PC-9 (cell line): ENCODE measurements at regions not wholly inside any gene's neighbourhood (a gene's known extent, or its start where the extent isn't known, plus 50 kb on each side); places are given as distances from the start of the nearest gene placed in this dataset.

Experiments used
- BruUV-seq: library from RNA; stranded (reverse); fragments of 400-500 nt; replicated peaks from 2 replicates; lab custom pipeline; 2021; lab: Mats Ljungman, UMichigan
- CTCF ChIA-PET: fragments of 300-600 bp; sonication (Branson Sonifier 250); formaldehyde crosslinking; loops from one replicate; lab custom pipeline; 2022; ENCODE audit warnings: antibody characterized with exemption; lab: Charles Lee
- POLR2A ChIA-PET: fragments of 300-600 bp; sonication (Branson Sonifier 250); formaldehyde crosslinking; loops from one replicate; lab custom pipeline; 2022; ENCODE audit warnings: antibody characterized with exemption; ENCODE audit not compliant: unreplicated experiment; lab: Charles Lee
- DNase-seq, 2 experiments: peaks; one replicate each; pipeline versions ENCODE4 v3.0.0 to v3.0.0-alpha.2; 2015 to 2022; ENCODE audit warnings: mixed read lengths in 1 of 2
- H2AFZ ChIP-seq: fragments of 200-600 bp; sonication (generic); 2 replicates; pipeline ENCODE4 v1.8.1; 2017; ENCODE audit warnings: antibody characterized with exemption
- H3F3A ChIP-seq: fragments of 200-600 bp; sonication (generic); 2 replicates; pipeline ENCODE4 v1.8.1; 2017; ENCODE audit warnings: antibody characterized with exemption, mild to moderate bottlenecking, low read depth; ENCODE audit not compliant: insufficient read depth
- H3K27ac ChIP-seq: fragments of 200-600 bp; sonication (generic); 2 replicates; pipeline ENCODE4 v1.6.1; 2016; ENCODE audit warnings: mixed run types
- H3K27me3 ChIP-seq: fragments of 200-600 bp; sonication (generic); 2 replicates; pipeline ENCODE4 v1.6.1; 2016; ENCODE audit warnings: low read depth, mixed run types; ENCODE audit not compliant: insufficient read depth
- H3K36me3 ChIP-seq: fragments of 200-600 bp; sonication (generic); 2 replicates; pipeline ENCODE4 v1.6.1; 2016; ENCODE audit warnings: low read depth, mixed run types
- H3K4me1 ChIP-seq: fragments of 200-600 bp; sonication (generic); replicated peaks from 2 replicates; pipeline ENCODE4 v1.6.1; 2016; ENCODE audit warnings: mixed run types; ENCODE audit not compliant: insufficient read depth
- H3K4me2 ChIP-seq: fragments of 200-600 bp; sonication (generic); 2 replicates; pipeline ENCODE4 v1.6.1; 2017; ENCODE audit warnings: mixed run types
- H3K4me3 ChIP-seq: fragments of 200-600 bp; sonication (generic); 2 replicates; pipeline ENCODE4 v1.6.1; 2016; ENCODE audit warnings: mixed run types
- H3K79me2 ChIP-seq: fragments of 200-600 bp; sonication (generic); 2 replicates; pipeline ENCODE4 v1.6.1; 2017; ENCODE audit warnings: low read depth, mixed run types
- H3K9me2 ChIP-seq: fragments of 200-600 bp; sonication (generic); 2 replicates; pipeline ENCODE4 v1.8.1; 2017; ENCODE audit warnings: mild to moderate bottlenecking; ENCODE audit not compliant: insufficient read depth
- H3K9me3 ChIP-seq: fragments of 200-600 bp; sonication (generic); 2 replicates; pipeline ENCODE4 v1.8.1; 2016; ENCODE audit warnings: low read depth; ENCODE audit not compliant: insufficient read depth
- H4K20me1 ChIP-seq: fragments of 200-600 bp; sonication (generic); 2 replicates; pipeline ENCODE4 v1.8.1; 2017; ENCODE audit not compliant: insufficient read depth
- EZH2 ChIP-seq: fragments of 200-600 bp; sonication (generic); IDR thresholded peaks from 2 replicates; pipeline ENCODE4 v1.8.0; 2017; ENCODE audit warnings: antibody characterized with exemption, low read depth
- intact Hi-C: fragments of 100-400 bp; cut with micrococcal nuclease; formaldehyde crosslinking; loops from one replicate; pipeline ENCODE4 v1.10.0; 2022; ENCODE audit not compliant: unreplicated experiment
- TF ChIP-seq, protein P1 (sequence below): fragments of 200-600 bp; sonication (generic); conservative IDR thresholded peaks from 2 replicates; pipeline ENCODE4 v1.6.1; 2017; ENCODE audit warnings: mixed run types, antibody characterized with exemption, mild to moderate bottlenecking, moderate library complexity

DNA sequence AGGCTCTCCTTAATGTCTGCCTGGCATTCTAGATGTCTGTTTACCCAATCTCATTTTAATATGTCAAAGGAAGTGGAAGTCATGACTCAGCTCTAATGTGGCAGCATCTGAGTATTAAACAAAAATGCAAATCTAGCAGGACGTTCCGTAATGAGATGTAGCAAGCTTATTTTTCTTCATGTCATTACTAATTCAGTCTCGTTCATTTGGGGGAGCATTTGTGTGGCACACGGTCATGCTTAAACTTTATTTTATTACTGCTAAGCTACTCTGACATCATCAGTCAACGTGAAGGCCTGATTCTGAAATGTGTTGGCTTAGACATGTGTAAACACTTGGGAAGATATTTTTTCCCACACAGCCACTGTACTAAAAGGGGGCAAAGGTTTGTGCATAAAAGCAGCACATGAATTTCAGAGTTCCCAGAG, 326.7 kb upstream of the TMPO start:
- no peaks in the 10 kb centered on the region for H3K9me3 ChIP-seq
- no peaks in the 10 kb centered on the region for H3K36me3 ChIP-seq
- H3K4me3 ChIP-seq: no peak overlapping the region
- H3K27ac ChIP-seq: no peak overlapping the region
- no peak for TF ChIP-seq EZH2
- TF ChIP-seq, protein P1, sequence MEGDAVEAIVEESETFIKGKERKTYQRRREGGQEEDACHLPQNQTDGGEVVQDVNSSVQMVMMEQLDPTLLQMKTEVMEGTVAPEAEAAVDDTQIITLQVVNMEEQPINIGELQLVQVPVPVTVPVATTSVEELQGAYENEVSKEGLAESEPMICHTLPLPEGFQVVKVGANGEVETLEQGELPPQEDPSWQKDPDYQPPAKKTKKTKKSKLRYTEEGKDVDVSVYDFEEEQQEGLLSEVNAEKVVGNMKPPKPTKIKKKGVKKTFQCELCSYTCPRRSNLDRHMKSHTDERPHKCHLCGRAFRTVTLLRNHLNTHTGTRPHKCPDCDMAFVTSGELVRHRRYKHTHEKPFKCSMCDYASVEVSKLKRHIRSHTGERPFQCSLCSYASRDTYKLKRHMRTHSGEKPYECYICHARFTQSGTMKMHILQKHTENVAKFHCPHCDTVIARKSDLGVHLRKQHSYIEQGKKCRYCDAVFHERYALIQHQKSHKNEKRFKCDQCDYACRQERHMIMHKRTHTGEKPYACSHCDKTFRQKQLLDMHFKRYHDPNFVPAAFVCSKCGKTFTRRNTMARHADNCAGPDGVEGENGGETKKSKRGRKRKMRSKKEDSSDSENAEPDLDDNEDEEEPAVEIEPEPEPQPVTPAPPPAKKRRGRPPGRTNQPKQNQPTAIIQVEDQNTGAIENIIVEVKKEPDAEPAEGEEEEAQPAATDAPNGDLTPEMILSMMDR: no peak
- intact Hi-C loops: no loop called here
- no peak overlapping the region for H2AFZ ChIP-seq
- ChIA-PET POLR2A (no interaction called here), CTCF (no interaction called here)
- peaks cover 5% of the 10 kb centered on the region; the same call in 1 of the 2 replicates for H3K27me3 ChIP-seq
- no peaks in the 10 kb centered on the region for H3F3A ChIP-seq
- H3K9me2 ChIP-seq: no peaks in the 10 kb centered on the region
- H3K4me1 ChIP-seq: no peaks in the 10 kb centered on the region
- H3K79me2 ChIP-seq: no peaks in the 10 kb centered on the region
- no peak overlapping the region for H3K4me2 ChIP-seq
- no peak for DNase-seq
- no TSS peak for BruUV-seq
- H4K20me1 ChIP-seq: no peaks in the 10 kb centered on the region

DNA sequence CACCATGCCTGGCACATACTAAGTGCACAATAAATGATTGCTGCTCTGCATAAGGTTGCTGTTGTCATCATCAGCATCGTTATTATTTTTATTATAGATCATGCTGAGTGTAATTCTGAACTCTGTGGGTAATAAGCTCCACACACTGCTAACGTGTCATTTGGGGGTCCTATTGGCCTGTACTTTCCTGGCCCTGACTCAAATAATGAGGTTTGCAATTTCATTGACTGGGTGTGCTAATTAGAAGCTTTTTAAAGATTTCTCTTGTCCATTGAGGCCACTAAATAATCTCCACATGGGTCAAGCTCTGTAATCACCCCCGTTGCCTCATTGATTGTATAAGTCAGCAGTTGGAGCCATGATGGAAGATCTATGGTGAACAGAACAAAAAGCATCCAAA, 320.8 kb upstream of the TMPO start:
- DNase-seq: no peak
- BruUV-seq: no TSS peak
- Histone ChIP-seq H3K4me3 (no peak overlapping the region), H3K9me3 (no peaks in the 10 kb centered on the region), H3K4me1 (no peaks in the 10 kb centered on the region), H4K20me1 (no peaks in the 10 kb centered on the region), H3K4me2 (no peak overlapping the region), H3K9me2 (no peaks in the 10 kb centered on the region), H3K27ac (no peak overlapping the region), H2AFZ (no peak overlapping the region), H3K27me3 (0 out of 2 replicates have a peak, but pooled peaks cover 12% of the 10 kb centered on the region), H3K36me3 (no peaks in the 10 kb centered on the region), H3K79me2 (no peaks in the 10 kb centered on the region), H3F3A (no peaks in the 10 kb centered on the region)
- POLR2A ChIA-PET: no interaction called here
- TF ChIP-seq, protein P1: no peak
- TF ChIP-seq EZH2: no peak
- intact Hi-C loops: no loop called here
- CTCF ChIA-PET: no interaction called here

DNA sequence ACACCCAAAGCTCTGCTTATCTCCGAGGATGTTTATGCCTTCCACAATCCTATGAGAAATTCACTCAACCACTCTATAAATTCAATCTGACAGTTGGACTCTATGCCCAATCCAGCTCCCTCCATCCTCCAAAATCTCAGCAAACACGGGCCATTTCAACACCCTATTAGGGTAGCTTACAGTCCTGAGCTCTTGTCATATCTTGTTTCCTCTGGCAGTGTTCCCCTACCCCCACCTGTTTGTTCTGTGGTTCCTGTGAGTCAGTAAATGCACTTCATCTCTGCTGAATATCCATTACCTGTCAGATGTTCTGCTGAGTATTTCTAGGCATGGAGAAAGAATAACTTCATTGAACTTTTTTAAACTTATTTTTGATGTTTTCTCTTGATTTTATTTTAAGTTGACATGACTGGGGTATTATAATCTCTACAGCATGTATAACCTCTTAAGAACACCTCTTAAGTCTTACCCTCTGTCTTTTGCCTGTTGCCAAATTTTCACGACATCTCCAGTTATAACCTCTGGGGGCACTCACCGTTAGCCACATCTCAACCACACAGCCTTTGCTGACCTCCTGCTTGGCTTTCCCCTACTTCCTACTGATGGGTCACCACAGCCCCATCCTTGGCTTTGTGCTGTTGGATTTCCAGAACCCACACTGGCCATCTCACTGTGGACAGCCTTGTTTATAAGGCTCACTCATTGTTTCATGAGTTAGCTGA, 317.0 kb upstream of the TMPO start:
- Histone ChIP-seq H3K79me2 (no peaks in the 10 kb centered on the region), H3K27me3 (0 out of 2 replicates have a peak, but pooled peaks cover 8% of the 10 kb centered on the region), H3K4me3 (no peak overlapping the region), H2AFZ (no peak overlapping the region), H3K36me3 (no peaks in the 10 kb centered on the region), H4K20me1 (no peaks in the 10 kb centered on the region), H3F3A (no peaks in the 10 kb centered on the region), H3K4me2 (no peak overlapping the region), H3K4me1 (no peaks in the 10 kb centered on the region), H3K9me2 (no peaks in the 10 kb centered on the region), H3K27ac (no peak overlapping the region), H3K9me3 (no peaks in the 10 kb centered on the region)
- ChIA-PET CTCF (no interaction called here), POLR2A (no interaction called here)
- no TSS peak for BruUV-seq
- intact Hi-C loops: no loop called here
- no peak for DNase-seq
- TF ChIP-seq EZH2: no peak
- TF ChIP-seq, protein P1: no peak
